ENCODE measurements at regions not wholly inside any gene's neighbourhood (a gene's known extent, or its start where the extent isn't known, plus 50 kb on each side); places are given as distances from the start of the nearest gene placed in this dataset.

- TF ChIP-seq POU6F1 (CRISPR knock-in tag; IDR thresholded peaks at IDR 0.05; ENCODE audit: borderline replicate concordance, low read depth) (no peak), ARNTL (CRISPR knock-in tag; IDR thresholded peaks at IDR 0.05; ENCODE audit: borderline replicate concordance, low read depth) (no peak), ZNF8 (CRISPR knock-in tag; IDR thresholded peaks at IDR 0.05) (no peak), TCF4 (CRISPR knock-in tag; IDR thresholded peaks at IDR 0.05; ENCODE audit: borderline replicate concordance) (no peak), ZC3H10 (CRISPR knock-in tag; IDR thresholded peaks at IDR 0.05) (no peak), GLIS3 (CRISPR knock-in tag; IDR thresholded peaks at IDR 0.05) (no peak), ZNF70 (CRISPR knock-in tag; IDR thresholded peaks at IDR 0.05) (no peak), ZFP3 (CRISPR knock-in tag; IDR thresholded peaks at IDR 0.05) (no peak), TSHZ2 (CRISPR knock-in tag; IDR thresholded peaks at IDR 0.05) (no peak), ISL1 (CRISPR knock-in tag; IDR thresholded peaks at IDR 0.05) (no peak), CSDC2 (CRISPR knock-in tag; IDR thresholded peaks at IDR 0.05) (no peak)
- ATAC-seq, result no peak
Measured at GRCh38 chr6:138550346-138550767, 51.1 kb upstream of the NHSL1 start.

GRCh38 chr6:138554146-138554545 is 54.9 kb upstream of the NHSL1 start:
- no peak for ATAC-seq

More at GRCh38 chr6:138554146-138554545, 54.9 kb upstream of the NHSL1 start:
- TF ChIP-seq POU6F1 (CRISPR knock-in tag; IDR thresholded peaks at IDR 0.05; ENCODE audit: borderline replicate concordance, low read depth) (no peak), GLIS3 (CRISPR knock-in tag; IDR thresholded peaks at IDR 0.05) (no peak), ZC3H10 (CRISPR knock-in tag; IDR thresholded peaks at IDR 0.05) (no peak), RARB (CRISPR knock-in tag; IDR thresholded peaks at IDR 0.05) (no peak), OSR1 (CRISPR knock-in tag; IDR thresholded peaks at IDR 0.05) (no peak), ARNTL (CRISPR knock-in tag; IDR thresholded peaks at IDR 0.05; ENCODE audit: borderline replicate concordance, low read depth) (no peak), CREB5 (CRISPR knock-in tag; IDR thresholded peaks at IDR 0.05; ENCODE audit: low read depth) (no peak), TSHZ2 (CRISPR knock-in tag; IDR thresholded peaks at IDR 0.05) (no peak)
